ENCODE measurements at regions not wholly inside any gene's neighbourhood (a gene's known extent, or its start where the extent isn't known, plus 50 kb on each side); places are given as distances from the start of the nearest gene placed in this dataset.

GRCh38 chr19:29315556-29316190 lies 102.7 kb upstream of the UQCRFS1 start:
- Mint-ChIP-seq H3K27me3 (peaks cover 9% of the 10 kb centered on the region), H3K4me3 (no peak overlapping the region), H3K36me3 (no peaks in the 10 kb centered on the region), H3K9me3 (peaks cover 0 to 4% (median 0%) of the 10 kb centered on the region in 7 donors), H3K27ac (no peak overlapping the region), H3K4me1 (no peaks in the 10 kb centered on the region)
- H3K9me3 ChIP-seq (ENCODE audit: control insufficient read depth in 2 of 2, low read length in 2 of 2): no peaks in the 10 kb centered on the region
- H3K4me3 ChIP-seq (ENCODE audit: low read depth, low read length): no peak overlapping the region
- DNase-seq (no peak), ATAC-seq (ENCODE audit: low read depth in 2 of 2) (no peak)
- peaks cover 2% of the 10 kb centered on the region for H3K27me3 ChIP-seq (ENCODE audit: control insufficient read depth, insufficient read depth, low read length)
- H3K36me3 ChIP-seq (ENCODE audit: control insufficient read depth, insufficient read depth, low read length): no peaks in the 10 kb centered on the region
- no peaks in the 10 kb centered on the region for H3K4me1 ChIP-seq (ENCODE audit: control insufficient read depth, insufficient read depth, low read length, poor library complexity, severe bottlenecking)
- H3K27ac ChIP-seq (ENCODE audit: insufficient read depth, low read length, poor library complexity, severe bottlenecking): no peak overlapping the region

GRCh38 chr19:29318581-29318980 lies 105.6 kb upstream of the UQCRFS1 start:
- DNase-seq: no peak

DNA sequence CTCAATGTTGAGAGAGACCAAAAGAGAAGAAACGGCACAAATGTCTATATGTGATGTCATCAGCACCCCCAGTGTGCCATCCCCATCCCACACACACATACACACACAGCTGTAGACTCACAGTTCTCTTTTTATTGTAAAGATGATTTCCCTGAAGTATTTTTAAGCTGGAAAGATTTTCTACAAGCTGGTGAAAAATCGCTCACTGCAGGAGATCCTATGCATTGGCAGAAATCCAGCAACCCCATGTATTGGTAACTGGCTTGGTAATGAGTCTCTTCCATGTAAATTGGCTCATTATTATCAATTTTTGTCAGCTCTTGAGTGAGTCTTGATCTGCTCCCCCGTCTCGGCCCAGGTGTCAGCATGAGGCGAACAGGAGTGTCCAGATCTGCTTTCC lies 107.1 kb upstream of the UQCRFS1 start:
- no peaks in the 10 kb centered on the region for H3K36me3 Mint-ChIP-seq
- H3K27me3 Mint-ChIP-seq: peaks cover 10% of the 10 kb centered on the region

More at GRCh38 chr19:29318581-29318980, 105.6 kb upstream of the UQCRFS1 start:
- Mint-ChIP-seq H3K4me1 (no peaks in the 10 kb centered on the region), H3K9me3 (peaks cover 0 to 4% (median 0%) of the 10 kb centered on the region in 7 donors), H3K27me3 (peaks cover 10% of the 10 kb centered on the region), H3K36me3 (no peaks in the 10 kb centered on the region), H3K27ac (no peak overlapping the region), H3K4me3 (no peak overlapping the region)
- peaks cover 2% of the 10 kb centered on the region for H3K27me3 ChIP-seq (ENCODE audit: control insufficient read depth, insufficient read depth, low read length)
- H3K9me3 ChIP-seq (ENCODE audit: control insufficient read depth in 2 of 2, low read length in 2 of 2): no peaks in the 10 kb centered on the region
- H3K27ac ChIP-seq (ENCODE audit: insufficient read depth, low read length, poor library complexity, severe bottlenecking): no peak overlapping the region
- no peak overlapping the region for H3K4me3 ChIP-seq (ENCODE audit: low read depth, low read length)
- no peaks in the 10 kb centered on the region for H3K4me1 ChIP-seq (ENCODE audit: control insufficient read depth, insufficient read depth, low read length, poor library complexity, severe bottlenecking)
- no peaks in the 10 kb centered on the region for H3K36me3 ChIP-seq (ENCODE audit: control insufficient read depth, insufficient read depth, low read length)
- no peak for ATAC-seq (ENCODE audit: low read depth in 2 of 2)

GRCh38 chr19:29320618-29321017 lies 107.7 kb upstream of the UQCRFS1 start:
- Histone ChIP-seq H3K4me1 (ENCODE audit: control insufficient read depth, insufficient read depth, low read length, poor library complexity, severe bottlenecking) (no peaks in the 10 kb centered on the region), H3K36me3 (ENCODE audit: control insufficient read depth, insufficient read depth, low read length) (no peaks in the 10 kb centered on the region), H3K27ac (ENCODE audit: insufficient read depth, low read length, poor library complexity, severe bottlenecking) (no peak overlapping the region), H3K4me3 (ENCODE audit: low read depth, low read length) (no peak overlapping the region), H3K27me3 (ENCODE audit: control insufficient read depth, insufficient read depth, low read length) (no peaks in the 10 kb centered on the region), H3K9me3 (ENCODE audit: control insufficient read depth in 2 of 2, low read length in 2 of 2) (no peaks in the 10 kb centered on the region)
- DNase-seq (no peak), ATAC-seq (ENCODE audit: low read depth in 2 of 2) (no peak)
- H3K36me3 Mint-ChIP-seq: no peaks in the 10 kb centered on the region
- no peak overlapping the region for H3K4me3 Mint-ChIP-seq
- H3K9me3 Mint-ChIP-seq: peaks cover 0 to 4% (median 0%) of the 10 kb centered on the region in 7 donors
- no peak overlapping the region for H3K27ac Mint-ChIP-seq
- peaks cover 10% of the 10 kb centered on the region for H3K27me3 Mint-ChIP-seq
- H3K4me1 Mint-ChIP-seq: peaks cover 0 to 2% (median 0%) of the 10 kb centered on the region in 4 donors

More for the DNA sequence above, 107.1 kb upstream of the UQCRFS1 start:
- H3K4me3 ChIP-seq (ENCODE audit: low read depth, low read length): no peak overlapping the region
- Mint-ChIP-seq H3K27ac (no peak overlapping the region), H3K9me3 (peaks cover 0 to 4% (median 0%) of the 10 kb centered on the region in 7 donors), H3K4me1 (peaks cover 0 to 1% (median 0%) of the 10 kb centered on the region in 4 donors), H3K4me3 (no peak overlapping the region)
- ATAC-seq (ENCODE audit: low read depth in 2 of 2) (no peak), DNase-seq (no peak)
- no peaks in the 10 kb centered on the region for H3K4me1 ChIP-seq (ENCODE audit: control insufficient read depth, insufficient read depth, low read length, poor library complexity, severe bottlenecking)
- peaks cover 2% of the 10 kb centered on the region for H3K27me3 ChIP-seq (ENCODE audit: control insufficient read depth, insufficient read depth, low read length)
- H3K36me3 ChIP-seq (ENCODE audit: control insufficient read depth, insufficient read depth, low read length): no peaks in the 10 kb centered on the region
- no peak overlapping the region for H3K27ac ChIP-seq (ENCODE audit: insufficient read depth, low read length, poor library complexity, severe bottlenecking)
- no peaks in the 10 kb centered on the region for H3K9me3 ChIP-seq (ENCODE audit: control insufficient read depth in 2 of 2, low read length in 2 of 2)

GRCh38 chr19:29321116-29321515 lies 108.2 kb upstream of the UQCRFS1 start:
- H3K36me3 ChIP-seq (ENCODE audit: control insufficient read depth, insufficient read depth, low read length): no peaks in the 10 kb centered on the region
- H3K9me3 ChIP-seq (ENCODE audit: control insufficient read depth in 2 of 2, low read length in 2 of 2): no peaks in the 10 kb centered on the region
- H3K27me3 ChIP-seq (ENCODE audit: control insufficient read depth, insufficient read depth, low read length): no peaks in the 10 kb centered on the region
- no peaks in the 10 kb centered on the region for H3K4me1 ChIP-seq (ENCODE audit: control insufficient read depth, insufficient read depth, low read length, poor library complexity, severe bottlenecking)
- H3K27ac ChIP-seq (ENCODE audit: insufficient read depth, low read length, poor library complexity, severe bottlenecking): no peak overlapping the region
- no peaks in the 10 kb centered on the region for H3K36me3 Mint-ChIP-seq
- ATAC-seq (ENCODE audit: low read depth in 2 of 2): no peak
- H3K27ac Mint-ChIP-seq: no peak overlapping the region
- peaks cover 0 to 2% (median 0%) of the 10 kb centered on the region in 4 donors for H3K4me1 Mint-ChIP-seq
- no peak overlapping the region for H3K4me3 ChIP-seq (ENCODE audit: low read depth, low read length)
- H3K27me3 Mint-ChIP-seq: peaks cover 10% of the 10 kb centered on the region
- no peak for DNase-seq
- H3K4me3 Mint-ChIP-seq: no peak overlapping the region
- H3K9me3 Mint-ChIP-seq: peaks cover 0 to 4% (median 0%) of the 10 kb centered on the region in 7 donors

DNA sequence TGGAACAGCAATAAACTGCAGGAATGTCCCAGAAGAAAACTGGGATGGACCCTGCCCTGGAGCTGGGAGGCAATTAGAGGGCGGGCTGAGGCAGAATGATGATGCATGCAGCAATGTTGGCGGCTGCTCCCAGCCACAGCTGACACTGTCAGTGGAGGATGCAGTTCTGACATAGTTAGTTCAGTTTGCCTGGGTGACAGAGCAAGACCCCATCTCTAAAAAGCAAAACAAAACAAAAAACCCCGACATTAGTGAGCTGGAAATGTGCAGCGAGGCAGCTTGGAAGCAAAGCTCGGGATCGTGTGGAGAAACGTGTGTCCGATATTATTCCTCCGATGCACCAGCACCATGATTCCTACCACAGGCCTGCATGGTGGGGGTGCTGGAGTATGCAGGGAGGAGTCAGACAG lies 110.1 kb upstream of the UQCRFS1 start:
- peaks cover 10% of the 10 kb centered on the region for H3K27me3 Mint-ChIP-seq
- H3K9me3 ChIP-seq (ENCODE audit: control insufficient read depth in 2 of 2, low read length in 2 of 2): no peaks in the 10 kb centered on the region
- no peak overlapping the region for H3K4me3 ChIP-seq (ENCODE audit: low read depth, low read length)
- H3K4me3 Mint-ChIP-seq: no peak overlapping the region
- ATAC-seq (ENCODE audit: low read depth in 2 of 2): no peak
- peaks cover 0 to 2% (median 0%) of the 10 kb centered on the region in 4 donors for H3K4me1 Mint-ChIP-seq
- no peak overlapping the region for H3K27ac ChIP-seq (ENCODE audit: insufficient read depth, low read length, poor library complexity, severe bottlenecking)
- no peaks in the 10 kb centered on the region for H3K36me3 ChIP-seq (ENCODE audit: control insufficient read depth, insufficient read depth, low read length)
- H3K9me3 Mint-ChIP-seq: peaks cover 0 to 4% (median 2%) of the 10 kb centered on the region in 7 donors
- no peaks in the 10 kb centered on the region for H3K36me3 Mint-ChIP-seq
- no peak for DNase-seq
- H3K27ac Mint-ChIP-seq: no peak overlapping the region
- no peaks in the 10 kb centered on the region for H3K27me3 ChIP-seq (ENCODE audit: control insufficient read depth, insufficient read depth, low read length)
- H3K4me1 ChIP-seq (ENCODE audit: control insufficient read depth, insufficient read depth, low read length, poor library complexity, severe bottlenecking): no peaks in the 10 kb centered on the region

DNA sequence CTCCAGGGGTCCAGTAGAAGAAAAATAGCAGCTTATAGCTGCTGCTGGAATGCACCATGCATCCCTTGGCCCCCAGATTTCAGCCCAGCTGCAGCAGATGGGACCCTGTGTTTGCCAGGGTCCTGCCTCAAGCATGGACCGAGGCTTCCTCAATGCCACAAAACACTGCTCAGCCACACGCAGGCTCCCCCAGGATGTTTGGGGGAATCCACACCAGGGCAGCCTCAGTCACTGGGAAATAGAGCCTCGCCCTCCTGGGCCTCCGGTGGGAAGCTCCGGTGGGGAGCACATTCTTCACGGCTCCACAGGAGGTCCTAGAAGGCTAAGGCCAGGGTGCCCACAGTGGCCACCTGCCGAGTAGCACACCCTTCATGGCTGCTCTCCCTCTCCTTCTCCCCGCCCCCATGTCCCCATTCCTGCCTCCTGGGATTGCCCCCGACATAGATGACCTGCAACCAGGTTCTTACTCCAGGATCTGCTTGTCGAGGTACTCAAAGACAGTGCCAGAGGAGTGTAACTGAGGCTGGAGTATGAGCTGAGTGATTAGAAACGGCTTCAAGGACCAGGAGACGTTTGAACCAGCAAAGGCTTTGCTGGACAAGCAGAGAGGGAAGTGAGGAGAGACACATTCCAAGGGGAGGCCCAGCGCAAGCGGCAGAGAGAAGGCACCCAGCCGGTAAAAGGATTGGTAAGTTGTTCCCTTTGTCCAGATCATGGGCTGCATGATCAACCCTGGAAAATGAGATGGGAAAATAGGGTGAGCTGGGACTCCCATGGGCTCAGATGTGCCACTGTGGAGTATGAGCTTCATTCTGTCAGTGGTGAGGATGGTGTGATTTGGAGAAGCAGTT lies 110.7 kb upstream of the UQCRFS1 start:
- Histone ChIP-seq H3K36me3 (ENCODE audit: control insufficient read depth, insufficient read depth, low read length) (no peaks in the 10 kb centered on the region), H3K27me3 (ENCODE audit: control insufficient read depth, insufficient read depth, low read length) (no peaks in the 10 kb centered on the region), H3K9me3 (ENCODE audit: control insufficient read depth in 2 of 2, low read length in 2 of 2) (no peaks in the 10 kb centered on the region), H3K4me3 (ENCODE audit: low read depth, low read length) (no peak overlapping the region), H3K4me1 (ENCODE audit: control insufficient read depth, insufficient read depth, low read length, poor library complexity, severe bottlenecking) (no peaks in the 10 kb centered on the region), H3K27ac (ENCODE audit: insufficient read depth, low read length, poor library complexity, severe bottlenecking) (no peak overlapping the region)
- peaks cover 0 to 6% (median 4%) of the 10 kb centered on the region in 7 donors for H3K9me3 Mint-ChIP-seq
- peaks cover 10% of the 10 kb centered on the region for H3K27me3 Mint-ChIP-seq
- DNase-seq: no peak
- no peak for ATAC-seq (ENCODE audit: low read depth in 2 of 2)
- H3K36me3 Mint-ChIP-seq: no peaks in the 10 kb centered on the region
- peaks cover 0 to 2% (median 0%) of the 10 kb centered on the region in 4 donors for H3K4me1 Mint-ChIP-seq
- peak overlapping the region in 1 of 3 donors; percentile 23 for H3K27ac Mint-ChIP-seq
- peak overlapping the region in 1 of 4 donors; percentile 17 for H3K4me3 Mint-ChIP-seq

Data from CD4-positive, CD25-positive, alpha-beta regulatory T cell (primary cell).